Renal cortex interstitium (tissue), 11 donors: ENCODE measurements at regions not wholly inside any gene's neighbourhood (a gene's known extent, or its start where the extent isn't known, plus 50 kb on each side); places are given as distances from the start of the nearest gene placed in this dataset.
"Not testable (repeated sequence)": the region's sequence is repeated elsewhere in the genome, so short reads cannot be mapped to it uniquely, and the experiment has no call there.

ENCODE experiments used
- DNase-seq, 11 donors: peaks; one replicate each; pipeline ENCODE4 v3.0.0-alpha.2; 2013; ENCODE audit warnings: low read depth in 9 of 11, low spot score in 4 of 11; ENCODE audit errors: extremely low read depth in 1 of 11

DNA sequence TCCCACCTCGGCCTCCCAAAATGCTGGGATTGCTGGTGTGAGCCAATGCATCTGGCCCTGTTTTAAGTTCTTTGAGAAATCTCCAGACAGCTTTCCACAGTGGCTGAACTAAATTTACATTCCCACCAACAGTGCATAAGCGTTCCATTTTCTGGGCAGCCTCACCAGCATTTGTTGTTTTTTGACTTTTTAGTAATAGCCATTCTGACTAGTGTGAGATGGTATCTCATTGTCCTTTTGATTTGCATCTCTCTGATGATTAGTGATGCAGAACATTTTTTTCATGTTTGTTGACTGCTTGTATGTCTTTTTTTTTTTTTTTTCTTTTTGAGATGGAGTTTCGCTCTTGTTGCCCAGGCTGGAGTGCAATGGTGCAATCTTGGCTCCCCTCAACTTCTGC lies 117.4 kb upstream of the TBX3 start:
- not testable (repeated sequence) for DNase-seq

DNA sequence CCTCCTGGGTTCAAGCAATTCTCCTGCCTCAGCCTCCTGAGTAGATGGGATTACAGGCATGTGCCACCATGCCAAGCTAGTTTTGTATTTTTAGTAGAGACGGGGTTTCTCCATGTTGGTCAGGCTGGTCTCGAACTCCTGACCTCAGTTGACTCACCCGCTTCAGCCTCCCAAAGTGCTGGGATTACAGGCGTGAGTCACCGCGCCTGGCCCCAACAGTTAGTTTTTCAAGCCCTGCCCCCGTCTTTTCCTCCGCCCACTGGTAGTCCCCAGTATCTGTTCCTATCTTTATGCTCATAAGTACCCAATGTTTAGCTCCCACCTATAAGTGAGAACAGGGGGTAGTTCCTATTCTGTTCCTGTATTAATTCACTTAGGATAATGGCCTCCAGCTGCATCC lies 116.6 kb upstream of the TBX3 start:
- not testable (repeated sequence) for DNase-seq

DNA sequence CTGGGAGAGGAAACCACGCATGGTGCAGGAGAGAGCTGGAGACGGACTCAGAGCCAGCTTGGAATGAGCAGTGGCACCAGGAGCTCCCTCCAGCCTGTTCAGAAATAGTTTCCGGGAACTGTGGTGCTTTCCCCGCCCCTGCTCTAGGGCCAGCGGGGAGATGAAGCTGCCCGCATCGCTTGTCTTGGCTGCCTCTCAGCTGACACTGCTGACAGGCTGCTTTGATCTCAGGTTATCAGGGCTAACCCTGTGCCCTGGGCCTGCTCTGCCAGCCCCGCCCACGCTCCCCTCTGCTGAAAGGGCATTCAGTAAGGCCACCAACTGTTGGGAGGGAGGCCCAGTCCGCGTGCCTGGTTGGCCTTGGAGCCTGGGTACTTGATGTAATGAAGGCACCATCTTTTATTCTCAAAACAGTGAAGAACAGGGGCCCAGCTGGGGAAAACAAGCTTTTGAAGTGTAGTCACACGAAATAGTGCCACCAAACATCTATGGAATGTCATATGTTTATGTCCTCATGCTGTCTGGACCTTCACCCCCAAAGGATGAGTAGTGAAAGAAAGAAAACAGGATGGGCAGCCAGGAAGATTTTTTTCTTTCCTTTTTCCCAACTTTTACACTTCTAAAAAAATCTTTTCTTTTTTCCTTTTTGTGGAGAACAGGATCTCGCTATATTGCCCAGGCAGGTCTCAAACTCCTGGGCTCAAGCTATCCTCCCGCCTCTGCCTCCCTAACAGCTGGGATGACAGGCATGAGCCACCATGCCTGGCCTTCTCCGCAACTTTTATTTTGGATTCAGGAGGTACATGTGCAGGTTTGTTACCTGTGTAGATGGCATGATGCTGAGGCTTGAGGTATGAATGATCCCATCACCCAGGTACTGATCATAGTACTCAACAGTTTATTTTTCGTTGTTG lies 115.9 kb upstream of the TBX3 start:
- peak in 2 of 11 donors; percentile 15 to 23 for DNase-seq

DNA sequence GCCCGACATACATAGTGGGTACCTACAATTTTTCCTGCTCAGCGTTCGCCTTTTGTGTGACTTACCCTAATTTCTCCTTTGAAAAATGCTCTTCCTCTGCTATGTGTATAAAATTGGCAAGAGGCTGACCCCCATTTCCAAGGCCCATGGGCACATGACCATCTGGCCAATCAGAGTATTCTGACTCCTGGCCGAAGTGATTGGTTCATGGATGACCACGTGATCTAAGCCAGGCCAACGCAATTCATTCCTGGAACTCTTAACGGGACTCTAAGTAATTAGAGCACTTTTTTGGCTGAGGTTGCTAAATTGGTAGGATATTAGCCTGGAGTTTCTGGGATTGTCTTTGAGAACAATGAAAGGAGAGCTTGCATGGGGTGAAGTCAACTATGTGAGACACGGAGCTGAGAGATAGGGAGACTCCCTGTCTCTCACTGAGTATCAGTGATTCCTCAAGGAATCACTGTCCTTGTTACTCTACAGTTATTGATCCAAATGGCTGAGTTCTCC lies 110.1 kb upstream of the TBX3 start:
- DNase-seq: no peak

DNA sequence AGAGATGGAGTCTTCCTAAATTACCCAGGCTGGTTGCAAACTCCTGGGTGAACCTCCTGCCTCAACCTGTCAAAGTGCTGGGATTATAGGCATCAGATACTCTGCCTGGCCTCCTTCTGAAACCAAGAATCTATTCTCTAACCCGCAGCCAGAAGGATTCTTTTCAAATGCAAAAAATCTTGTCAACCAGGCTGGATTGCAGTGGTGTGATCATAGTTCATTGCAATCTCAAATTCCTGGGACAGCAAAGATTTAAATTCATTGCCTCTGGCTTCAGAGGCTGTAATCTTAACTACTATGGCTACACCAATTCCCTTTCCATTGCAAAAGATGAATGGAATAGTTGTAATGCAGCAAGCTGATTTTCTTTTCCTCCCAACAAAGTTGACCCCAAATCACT lies 106.3 kb upstream of the TBX3 start:
- DNase-seq: no peak

DNA sequence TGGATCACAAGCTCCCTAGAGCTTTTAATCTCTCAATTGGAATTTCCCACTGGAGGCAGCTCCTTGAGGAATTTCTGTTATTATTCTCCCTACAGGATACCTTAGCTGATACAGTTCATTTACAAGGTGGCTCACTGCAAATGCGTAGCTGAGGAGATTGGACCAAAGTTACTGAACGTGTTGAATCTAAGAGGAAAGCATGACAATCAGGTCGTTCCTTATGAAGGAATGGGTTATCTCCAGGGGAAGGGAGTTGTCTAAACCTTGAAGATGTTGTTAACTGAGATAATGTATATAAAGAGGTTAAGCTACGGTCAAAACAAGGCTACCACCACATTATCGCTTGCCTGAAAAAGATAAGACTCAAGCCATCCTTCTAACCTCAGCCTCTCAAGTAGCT lies 105.8 kb upstream of the TBX3 start:
- no peak for DNase-seq

DNA sequence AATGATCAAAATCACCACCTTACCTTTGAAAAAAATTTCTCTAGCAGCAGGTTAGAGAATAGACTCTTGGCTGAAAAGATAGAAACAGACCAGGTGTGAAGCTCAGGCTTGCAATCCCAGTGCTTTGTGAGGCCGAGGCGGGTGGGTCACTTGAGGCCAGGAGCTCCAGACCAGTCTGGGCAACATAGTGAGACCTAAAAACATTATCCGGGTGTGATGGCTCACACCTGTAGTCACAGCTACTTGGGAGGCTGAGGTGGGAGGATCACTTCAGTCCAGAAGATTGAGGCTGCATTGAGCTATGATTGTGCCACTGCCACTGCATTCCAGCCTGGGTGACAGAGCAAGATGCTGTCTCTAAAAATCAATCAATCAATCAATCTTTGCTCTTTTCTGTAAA lies 105.3 kb upstream of the TBX3 start:
- no peak for DNase-seq

DNA sequence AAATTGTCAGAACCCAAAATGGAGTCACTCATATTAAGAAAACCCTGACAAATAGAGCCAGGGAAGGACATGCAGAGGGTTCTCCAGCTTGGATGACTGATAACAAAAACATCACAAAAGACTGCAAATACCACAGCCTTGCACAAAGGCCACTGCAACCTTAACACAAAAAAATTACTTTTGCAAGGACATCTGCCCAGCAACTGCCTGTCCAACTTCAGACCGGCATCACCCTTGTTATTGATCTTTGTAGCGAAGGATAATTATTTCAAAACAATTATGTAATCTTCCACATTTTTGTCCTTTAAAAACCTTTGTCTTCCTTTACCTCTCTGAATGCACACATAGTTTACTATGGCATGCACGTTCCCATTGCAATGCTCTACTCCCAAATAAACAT lies 100.6 kb upstream of the TBX3 start:
- no peak for DNase-seq

DNA sequence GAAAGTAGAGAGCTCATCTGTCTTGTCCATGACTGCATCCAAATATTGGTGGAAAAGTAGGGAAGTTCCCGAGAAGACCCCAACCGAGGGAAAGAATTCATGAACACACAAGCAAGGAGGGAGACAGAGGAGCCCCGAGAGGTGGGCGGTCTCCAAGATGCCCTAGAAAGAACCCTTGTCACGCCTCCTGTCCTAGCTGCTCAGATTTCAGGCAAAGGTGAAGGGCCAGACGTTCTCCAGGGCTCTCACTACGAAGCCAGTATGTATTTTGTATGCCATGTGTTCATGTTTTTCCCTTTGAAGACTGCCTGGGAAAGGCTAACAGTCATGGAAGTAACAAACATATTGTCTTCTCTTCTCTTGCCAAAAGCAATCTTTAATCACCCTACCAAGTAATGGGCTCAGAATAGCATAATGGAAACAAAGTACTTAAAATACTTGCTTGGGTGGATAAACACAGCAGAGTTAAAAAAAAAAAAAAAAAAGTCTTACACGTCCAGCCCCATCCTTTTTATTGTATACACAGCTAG lies 99.2 kb upstream of the TBX3 start:
- peak in 1 of 11 donors; percentile 34 for DNase-seq

DNA sequence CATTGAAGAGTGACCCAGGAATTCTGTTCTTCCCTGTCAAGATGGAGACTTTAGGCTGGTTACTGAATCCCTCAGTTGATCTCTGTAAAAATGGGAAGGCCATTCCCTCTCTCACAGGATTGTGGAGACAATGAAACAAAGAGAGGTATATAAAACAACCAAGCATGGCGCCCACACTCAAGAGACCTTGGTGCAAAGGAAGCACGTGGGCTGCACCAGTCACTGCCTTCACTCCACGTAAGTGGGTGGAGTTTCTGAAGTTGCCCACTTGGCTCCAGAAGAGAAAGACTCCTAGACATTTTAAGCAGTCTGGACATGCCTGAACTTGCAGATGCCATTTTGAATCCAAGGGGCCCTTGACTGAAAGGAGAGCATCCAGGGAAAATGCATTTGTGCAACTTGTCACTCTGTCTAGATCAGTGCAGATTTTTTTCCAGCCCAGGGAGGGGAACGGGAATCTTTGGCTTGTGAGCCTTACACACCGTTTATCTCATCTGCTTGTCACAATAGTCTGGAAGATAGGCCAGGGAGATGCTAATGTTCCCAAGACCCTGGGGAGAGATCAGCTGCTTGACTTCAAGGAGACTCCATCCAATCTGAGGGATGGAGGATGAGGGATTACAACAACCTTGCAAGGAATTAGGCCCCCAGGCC lies 96.9 kb upstream of the TBX3 start:
- DNase-seq: no peak

DNA sequence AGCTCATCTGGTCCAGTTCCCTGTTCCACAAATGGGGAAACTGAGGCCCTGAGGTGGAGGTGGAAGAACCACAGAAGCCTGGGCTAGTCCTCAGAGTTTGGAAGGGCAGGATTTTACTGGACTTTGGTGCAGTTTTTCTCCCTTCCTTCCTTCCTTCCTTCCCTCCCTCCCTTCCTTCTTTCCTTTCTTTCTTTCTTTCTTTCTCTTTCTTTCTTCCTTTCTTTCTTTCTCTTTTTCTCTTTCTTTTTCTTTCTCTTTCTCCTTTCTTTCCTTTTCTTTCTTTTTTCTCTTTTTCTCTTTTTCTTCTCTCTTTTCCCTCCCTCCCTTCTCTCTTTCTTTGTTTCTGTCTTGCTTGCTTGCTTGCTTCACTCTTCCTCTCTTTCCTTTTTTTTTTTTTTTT lies 95.7 kb upstream of the TBX3 start:
- no peak for DNase-seq

DNA sequence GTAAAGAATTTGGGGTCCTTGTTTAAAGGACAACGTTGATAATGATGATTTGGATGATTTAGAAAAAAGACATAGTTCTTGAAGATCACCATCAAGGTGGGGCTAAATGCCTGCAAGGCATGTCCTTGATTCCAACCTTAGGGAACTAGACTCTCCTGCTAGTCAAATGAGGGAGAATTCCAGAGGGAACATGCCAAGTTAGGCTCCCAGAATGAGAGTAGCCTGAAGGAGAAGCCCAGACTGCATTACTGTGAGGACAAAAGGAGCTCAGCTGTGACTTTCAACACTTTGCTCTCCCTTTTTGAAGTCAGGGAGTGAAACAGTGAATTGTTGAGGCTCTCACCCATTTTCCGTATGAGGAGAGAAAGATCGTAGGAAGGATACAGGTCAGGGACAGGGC lies 95.2 kb upstream of the TBX3 start:
- no peak for DNase-seq

DNA sequence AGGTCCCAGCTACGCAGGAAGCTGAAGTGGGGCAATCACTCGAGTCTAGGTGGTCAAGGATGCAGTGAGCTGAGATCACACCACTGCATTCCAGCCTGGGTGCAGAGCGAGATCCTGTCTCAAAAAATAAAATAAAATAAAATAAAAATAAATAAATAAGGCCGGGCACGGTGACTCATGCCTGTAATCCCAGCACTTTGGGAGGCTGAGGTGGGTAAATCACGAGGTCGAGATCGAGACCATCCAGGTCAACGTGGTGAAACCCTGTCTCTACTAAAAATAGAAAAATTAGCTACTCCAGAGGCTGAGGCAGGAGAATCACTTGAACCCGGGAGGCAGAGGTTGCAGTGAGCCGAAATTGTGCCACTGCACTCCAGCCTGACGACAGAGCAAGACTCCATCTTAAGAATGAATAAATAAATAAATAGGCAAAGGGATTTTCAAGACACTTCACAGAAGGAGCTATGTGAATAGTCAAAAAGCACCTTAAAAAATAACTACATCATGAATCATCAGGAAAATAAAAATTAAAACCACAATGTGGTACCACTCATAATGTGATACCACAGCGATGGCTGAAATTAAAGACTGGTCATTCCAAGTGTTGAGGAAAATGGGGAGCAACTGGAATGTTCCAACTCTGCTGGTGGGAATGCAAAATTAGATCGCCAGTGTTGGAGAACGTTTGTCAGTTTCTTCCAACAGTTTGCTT lies 92.9 kb upstream of the TBX3 start:
- DNase-seq: no peak

DNA sequence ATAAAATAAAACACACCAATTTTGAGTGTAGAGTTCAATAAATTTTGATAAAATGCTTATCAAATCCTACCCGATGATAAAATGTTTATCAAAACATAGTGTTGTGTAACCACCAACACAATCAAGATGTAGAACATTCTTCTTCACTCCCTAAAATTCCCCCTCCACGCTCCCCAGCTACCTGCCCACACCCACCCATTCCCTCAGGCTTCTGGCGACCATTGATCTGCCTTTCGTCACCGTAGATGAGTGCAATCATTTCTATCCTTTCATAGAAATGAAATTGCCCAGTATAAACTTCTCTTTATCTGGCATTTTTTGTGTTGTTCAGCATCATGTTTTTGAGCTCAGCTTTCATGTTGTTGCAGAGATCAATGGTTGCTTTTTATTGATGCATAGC lies 90.7 kb upstream of the TBX3 start:
- no peak for DNase-seq

DNA sequence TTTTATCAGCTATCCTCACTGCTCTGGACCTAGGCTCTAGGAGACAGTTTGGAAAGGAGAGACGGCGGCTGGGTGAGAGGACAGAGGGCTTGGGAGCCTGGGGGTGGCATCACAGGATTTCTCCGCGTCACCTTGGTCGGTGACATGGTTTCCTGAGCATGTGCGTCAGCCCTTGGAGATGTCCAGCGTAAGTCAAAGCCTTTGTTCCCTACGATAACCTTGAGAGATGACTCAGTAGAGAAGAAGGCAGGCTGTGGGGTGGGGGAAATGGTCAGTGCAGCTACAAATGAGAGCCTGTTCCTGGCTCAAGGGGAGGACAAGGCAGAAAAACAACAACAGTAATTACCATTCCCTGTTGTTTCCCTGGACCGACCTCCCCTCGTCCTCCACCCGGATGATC lies 90.2 kb upstream of the TBX3 start:
- no peak for DNase-seq

DNA sequence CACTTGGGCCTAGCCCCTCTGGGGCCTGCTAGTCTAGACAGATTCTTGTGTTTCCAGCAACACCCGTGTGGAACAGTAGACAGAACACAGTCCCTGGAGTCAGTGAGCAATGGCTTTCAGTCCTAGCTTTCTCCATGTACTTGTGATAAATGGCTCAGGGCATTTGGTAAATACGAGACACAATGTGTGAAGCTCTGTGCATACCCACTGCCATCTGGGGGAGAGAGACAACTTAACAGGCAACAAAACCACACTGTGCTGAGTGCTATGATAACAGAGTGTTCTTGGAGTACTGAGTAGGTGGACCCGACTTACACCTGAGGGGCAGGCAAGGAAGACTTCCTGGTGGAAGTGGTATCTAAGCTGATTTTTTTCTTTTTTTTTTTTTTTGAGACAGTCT lies 86.3 kb upstream of the TBX3 start:
- DNase-seq: no peak

DNA sequence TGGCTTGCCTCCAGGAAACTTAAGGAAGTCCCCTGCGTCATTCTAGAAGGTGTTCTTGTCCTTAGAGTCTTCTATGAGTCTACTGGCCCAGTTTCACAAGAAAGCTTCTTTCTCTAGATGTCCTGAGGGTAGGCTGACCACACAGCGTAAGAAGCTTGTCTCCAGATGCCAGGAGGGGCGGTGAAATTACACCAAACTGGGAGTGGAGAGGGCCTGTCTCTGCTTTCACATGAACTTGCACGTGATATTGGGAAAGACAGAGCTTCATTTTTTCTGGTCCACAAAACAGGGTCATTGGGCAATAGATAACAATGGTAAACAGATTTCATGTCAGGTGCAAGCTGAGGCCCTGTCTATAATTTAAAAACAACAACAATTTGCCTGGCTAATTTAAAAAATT lies 85.7 kb upstream of the TBX3 start:
- no peak for DNase-seq

DNA sequence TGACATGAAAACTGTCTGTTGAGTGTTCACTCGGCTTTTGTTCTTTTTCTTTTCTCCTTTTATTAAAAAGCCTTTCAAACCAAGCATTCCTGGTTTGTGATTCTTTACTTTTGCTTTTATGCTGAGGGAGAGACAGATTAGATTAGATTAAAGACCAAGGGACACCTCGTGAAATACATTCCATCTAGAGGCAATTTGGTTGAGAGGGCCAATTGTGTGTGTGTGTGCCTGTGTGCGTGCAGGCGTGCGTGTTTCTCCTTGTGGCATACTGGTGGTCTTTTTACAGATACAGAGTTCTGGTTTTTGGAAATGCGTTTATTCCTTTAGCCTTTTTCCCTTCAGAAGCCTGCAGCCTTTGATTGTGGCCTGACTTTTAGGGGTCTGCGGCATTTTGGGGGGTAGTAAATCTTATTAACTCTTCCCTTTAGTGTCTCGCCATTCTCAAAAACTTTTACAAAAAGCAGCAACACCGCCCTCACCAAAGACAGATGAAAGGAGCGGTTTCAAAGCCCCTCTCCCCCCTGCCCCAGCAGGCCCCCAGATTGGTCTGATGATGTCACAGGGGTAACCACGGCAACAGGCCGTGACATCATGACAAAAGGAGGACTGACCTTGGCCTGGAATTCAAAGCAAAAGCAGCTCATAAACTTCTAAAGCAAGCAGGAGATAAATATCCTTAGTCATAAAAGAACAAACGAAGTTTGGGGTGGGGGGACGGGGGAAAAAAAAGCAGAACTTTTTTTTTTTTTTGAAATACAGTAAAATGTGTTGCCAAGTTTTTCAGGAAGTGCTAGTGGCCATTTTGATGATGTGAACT lies 84.1 kb upstream of the TBX3 start:
- peak in 4 of 11 donors; percentile 63 to 76 (median 64) for DNase-seq
